Stimulated activated effector memory CD8-positive, alpha-beta T cell treated with anti-CD3 and anti-CD28 coated beads, Interleukin-12 subunit alpha, Interleukin-12 subunit beta, amount 100 ng/mL, for 72 hours (primary cell): ENCODE measurements at regions not wholly inside any gene's neighbourhood (a gene's known extent, or its start where the extent isn't known, plus 50 kb on each side); places are given as distances from the start of the nearest gene placed in this dataset.
A peak's percentile ranks its signal among the peaks of the same experiment; 100 is the strongest.

Experiments used
- ATAC-seq: fragments of 150-1000 bp; cut with Tn5 transposase; 2 replicates; pipeline ENCODE4 v1.10.0; 2021
- DNase-seq, 2 donors: peaks; one replicate each; pipeline ENCODE4 v3.0.0; 2021 to 2022; ENCODE audit warnings: low spot score in 2 of 2
- H3K27ac Mint-ChIP-seq: one replicate; pipeline ENCODE4 v1.8.0; 2022; ENCODE audit warnings: mild to moderate bottlenecking, mixed read lengths
- H3K36me3 Mint-ChIP-seq: one replicate; pipeline ENCODE4 v1.8.0; 2022; ENCODE audit warnings: mild to moderate bottlenecking, mixed read lengths
- H3K4me1 Mint-ChIP-seq: one replicate; pipeline ENCODE4 v1.8.0; 2022; ENCODE audit warnings: mixed read lengths
- H3K4me3 Mint-ChIP-seq: one replicate; pipeline ENCODE4 v1.8.0; 2022; ENCODE audit warnings: mild to moderate bottlenecking, mixed read lengths
- H3K9me3 Mint-ChIP-seq: one replicate; pipeline ENCODE4 v1.8.0; 2022; ENCODE audit warnings: mixed read lengths

DNA sequence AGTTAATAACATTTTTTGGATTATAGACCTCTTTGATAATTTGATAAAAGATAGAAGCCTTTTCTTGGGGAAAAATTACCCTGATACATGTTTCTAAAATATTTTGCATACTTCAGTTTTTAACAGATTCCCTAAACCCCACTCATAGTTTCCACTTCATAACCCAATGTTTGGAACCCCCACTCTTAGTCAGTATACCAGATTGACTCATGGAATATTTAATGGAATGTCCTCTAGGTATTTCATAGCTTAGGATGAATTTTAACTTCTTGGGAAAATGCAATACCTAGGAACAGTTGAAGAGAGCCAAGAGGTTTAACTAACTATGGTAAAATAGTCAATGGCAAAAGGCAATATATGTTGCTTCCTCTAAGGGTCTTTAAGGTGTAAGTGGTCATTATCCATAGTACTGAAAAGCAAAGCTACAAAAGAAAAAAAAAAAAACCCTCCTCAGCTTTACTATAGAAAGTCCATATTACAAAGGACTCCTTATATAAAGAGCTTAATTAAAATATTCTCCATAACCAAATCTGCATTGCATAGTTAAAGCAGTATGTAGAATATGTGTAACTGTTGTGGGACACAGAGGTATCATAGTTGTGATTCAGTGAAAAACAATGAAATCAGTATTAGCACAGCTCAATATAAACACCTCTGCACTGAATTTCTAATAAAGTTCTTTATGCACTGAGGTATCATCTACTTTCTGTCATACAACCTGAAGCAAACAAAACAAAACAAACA lies 159.9 kb downstream of the PCDH7 start:
- Mint-ChIP-seq H3K9me3 (peaks cover 15% of the 10 kb centered on the region), H3K4me3 (no peak overlapping the region), H3K4me1 (no peaks in the 10 kb centered on the region), H3K27ac (no peak overlapping the region), H3K36me3 (no peaks in the 10 kb centered on the region)
- no peak for DNase-seq
- no peak for ATAC-seq

- Mint-ChIP-seq H3K36me3 (no peaks in the 10 kb centered on the region), H3K9me3 (peaks cover 9% of the 10 kb centered on the region), H3K27ac (no peak overlapping the region), H3K4me1 (no peaks in the 10 kb centered on the region), H3K4me3 (no peak overlapping the region)
- DNase-seq, result no peak
- ATAC-seq, result no peak
These were observed 161.8 kb downstream of the PCDH7 start for GRCh38 chr4:30881985-30882384.

DNA sequence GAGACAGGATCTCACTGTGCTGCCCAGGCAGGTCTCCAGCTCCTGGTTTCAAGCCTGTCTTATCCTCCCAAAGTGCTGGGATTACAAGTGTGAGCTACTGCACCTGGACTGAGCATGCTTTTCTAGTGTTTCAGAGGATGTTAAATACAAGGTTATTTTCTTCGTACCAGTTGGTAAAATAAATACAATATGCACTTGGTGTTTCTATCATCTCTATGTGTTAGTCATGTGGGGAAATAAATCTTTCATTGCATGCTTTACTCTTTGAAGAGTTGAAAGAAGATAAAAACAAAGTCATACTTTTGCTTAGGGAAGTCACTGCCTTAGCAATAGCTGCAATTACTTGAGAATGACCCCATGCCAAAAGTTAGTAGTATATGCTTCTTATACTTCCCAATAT lies 162.3 kb downstream of the PCDH7 start:
- ATAC-seq (no peak), DNase-seq (no peak)
- H3K27ac Mint-ChIP-seq, result no peak overlapping the region
- peaks cover 7% of the 10 kb centered on the region for H3K9me3 Mint-ChIP-seq
- H3K4me3 Mint-ChIP-seq, result no peak overlapping the region
- H3K36me3 Mint-ChIP-seq, result no peaks in the 10 kb centered on the region
- no peaks in the 10 kb centered on the region for H3K4me1 Mint-ChIP-seq

- H3K36me3 Mint-ChIP-seq, result no peaks in the 10 kb centered on the region
- no peaks in the 10 kb centered on the region for H3K4me1 Mint-ChIP-seq
- ATAC-seq (peak; percentile 13), DNase-seq (no peak)
- no peak overlapping the region for H3K4me3 Mint-ChIP-seq
- H3K27ac Mint-ChIP-seq, result no peak overlapping the region
- peaks cover 7% of the 10 kb centered on the region for H3K9me3 Mint-ChIP-seq
These were observed 163.0 kb downstream of the PCDH7 start for GRCh38 chr4:30882995-30883675.

- H3K27ac Mint-ChIP-seq, result no peak overlapping the region
- no peak for ATAC-seq
- H3K36me3 Mint-ChIP-seq, result no peaks in the 10 kb centered on the region
- H3K9me3 Mint-ChIP-seq, result peaks cover 9% of the 10 kb centered on the region
- DNase-seq, result no peak
- H3K4me1 Mint-ChIP-seq, result no peaks in the 10 kb centered on the region
- H3K4me3 Mint-ChIP-seq, result no peak overlapping the region
These were observed 181.6 kb downstream of the PCDH7 start for GRCh38 chr4:30901461-30902451.

DNA sequence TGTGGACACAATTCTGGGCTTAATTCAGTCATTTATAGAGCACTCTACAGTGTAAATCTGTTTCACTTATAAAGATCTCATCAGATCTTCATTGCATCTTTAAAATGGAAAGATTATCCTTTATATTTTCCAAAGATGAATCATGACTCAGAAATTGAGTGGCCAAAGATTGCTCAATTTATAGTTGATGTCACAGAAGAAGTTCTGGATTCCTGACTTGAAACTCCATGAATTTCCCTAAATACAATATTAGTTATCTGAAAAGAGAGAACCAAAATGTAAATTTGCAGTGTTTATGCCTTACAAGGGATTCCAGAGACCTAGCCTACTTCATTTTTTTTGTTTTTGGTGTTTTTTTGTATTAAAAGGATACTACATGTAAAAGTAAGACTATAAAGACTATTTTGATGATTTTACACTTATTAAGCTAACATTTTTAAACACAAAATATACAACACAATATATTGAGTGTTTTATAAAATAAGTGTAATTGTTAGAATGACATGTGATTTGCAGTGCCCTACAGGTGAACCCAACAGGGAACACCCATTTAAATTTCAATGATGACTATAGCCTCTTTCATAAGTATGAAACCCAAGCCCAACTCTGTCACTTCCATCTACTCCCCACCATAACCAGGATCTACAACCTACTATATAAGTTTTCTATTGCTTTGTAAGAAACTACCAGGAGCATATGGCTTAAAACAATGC lies 183.5 kb downstream of the PCDH7 start:
- Mint-ChIP-seq H3K36me3 (no peaks in the 10 kb centered on the region), H3K27ac (no peak overlapping the region), H3K9me3 (peaks cover 10% of the 10 kb centered on the region), H3K4me1 (no peaks in the 10 kb centered on the region), H3K4me3 (no peak overlapping the region)
- ATAC-seq (no peak), DNase-seq (no peak)

- no peaks in the 10 kb centered on the region for H3K4me1 Mint-ChIP-seq
- no peak overlapping the region for H3K27ac Mint-ChIP-seq
- no peak for ATAC-seq
- no peaks in the 10 kb centered on the region for H3K36me3 Mint-ChIP-seq
- no peak overlapping the region for H3K4me3 Mint-ChIP-seq
- peaks cover 12% of the 10 kb centered on the region for H3K9me3 Mint-ChIP-seq
- no peak for DNase-seq
These were observed 184.0 kb downstream of the PCDH7 start for GRCh38 chr4:30904215-30904555.

DNA sequence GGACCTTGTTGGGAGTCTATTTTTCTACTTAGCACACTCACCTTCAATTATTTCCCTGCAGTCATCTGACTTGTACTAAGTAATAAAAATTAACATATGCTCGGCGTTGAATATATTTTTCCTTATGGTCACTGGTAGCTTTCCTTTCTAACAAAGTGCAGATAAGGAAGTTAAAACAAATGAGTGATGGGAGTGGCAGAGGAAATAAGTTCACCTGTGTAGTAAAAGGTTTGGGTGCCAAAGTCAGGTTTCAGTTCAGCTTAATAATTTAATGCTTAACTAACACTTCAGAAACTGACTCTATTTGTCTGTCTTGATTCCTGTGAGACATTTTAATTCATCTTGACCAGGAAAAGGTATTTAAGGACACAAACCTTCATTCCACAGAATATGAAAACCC lies 184.4 kb downstream of the PCDH7 start:
- Mint-ChIP-seq H3K27ac (no peak overlapping the region), H3K9me3 (peaks cover 12% of the 10 kb centered on the region), H3K4me1 (no peaks in the 10 kb centered on the region), H3K4me3 (no peak overlapping the region), H3K36me3 (no peaks in the 10 kb centered on the region)
- ATAC-seq (no peak), DNase-seq (no peak)

GRCh38 chr4:30912098-30912714 lies 192.0 kb downstream of the PCDH7 start:
- Mint-ChIP-seq H3K4me3 (no peak overlapping the region), H3K36me3 (no peaks in the 10 kb centered on the region), H3K27ac (no peak overlapping the region), H3K4me1 (no peaks in the 10 kb centered on the region), H3K9me3 (peaks cover 18% of the 10 kb centered on the region)
- no peak for ATAC-seq
- no peak for DNase-seq

DNA sequence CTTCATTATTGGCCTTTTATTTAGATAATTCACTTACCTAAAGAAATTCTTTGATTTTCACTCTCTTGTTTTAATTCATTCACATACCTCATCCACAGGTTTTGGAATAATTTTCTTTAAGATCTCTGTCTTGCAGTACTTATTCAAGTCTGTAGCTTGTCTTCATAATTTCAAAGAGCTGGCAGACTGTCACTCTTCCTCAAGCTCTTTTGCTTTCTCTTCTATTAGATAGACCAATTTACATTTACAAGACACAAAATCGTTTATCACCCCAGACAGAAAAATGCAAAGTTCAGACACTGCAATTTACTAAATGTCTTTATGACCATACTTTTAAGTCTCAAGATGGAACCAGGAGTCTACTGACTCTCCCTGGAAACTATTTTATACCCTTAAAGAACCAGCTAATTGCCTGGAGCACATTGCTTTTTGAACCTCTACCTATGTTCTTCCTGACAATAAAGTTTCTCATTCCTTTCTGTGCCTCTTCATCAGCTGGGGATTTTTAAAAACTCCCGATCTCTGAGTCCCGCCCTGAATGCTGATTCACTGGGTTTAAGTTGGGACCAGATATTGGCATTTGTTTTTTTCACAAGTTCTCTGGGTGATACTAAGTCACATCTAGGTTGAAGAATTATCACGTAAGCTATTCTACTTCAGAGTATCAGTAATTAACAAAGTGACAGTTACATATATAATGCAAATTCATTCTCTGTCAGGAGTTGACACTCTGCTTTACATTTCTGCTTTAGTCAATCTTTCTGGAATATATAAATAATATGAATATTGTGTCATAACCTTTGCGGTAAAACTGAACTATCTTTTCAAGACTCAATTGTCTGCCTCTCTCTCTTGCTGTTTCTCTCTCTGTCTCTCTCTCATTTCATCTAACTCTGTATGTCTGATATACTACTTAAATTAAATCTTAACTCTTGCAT lies 196.4 kb downstream of the PCDH7 start:
- H3K4me3 Mint-ChIP-seq, result no peak overlapping the region
- no peaks in the 10 kb centered on the region for H3K4me1 Mint-ChIP-seq
- peaks cover 15% of the 10 kb centered on the region for H3K9me3 Mint-ChIP-seq
- no peak for ATAC-seq
- DNase-seq, result no peak
- no peak overlapping the region for H3K27ac Mint-ChIP-seq
- no peaks in the 10 kb centered on the region for H3K36me3 Mint-ChIP-seq

DNA sequence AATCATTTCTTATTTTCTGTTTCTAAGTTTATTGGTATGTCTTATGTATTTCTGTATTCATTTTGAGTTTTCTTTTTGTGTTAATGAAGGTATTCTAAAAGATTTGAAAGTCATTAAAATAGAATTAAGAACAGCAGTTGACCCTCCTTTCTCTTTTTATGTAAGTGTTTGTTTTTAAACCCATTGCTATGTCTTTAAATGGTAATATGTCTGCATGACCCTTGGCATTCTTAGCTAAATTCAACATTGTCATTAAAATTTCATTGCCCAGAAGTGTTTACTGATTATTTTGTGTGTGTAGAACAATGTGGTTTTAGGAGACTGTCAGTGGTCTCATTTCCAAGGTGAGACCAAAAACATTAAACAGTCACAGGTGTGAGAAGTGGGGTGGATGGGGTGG lies 197.8 kb downstream of the PCDH7 start:
- H3K27ac Mint-ChIP-seq, result no peak overlapping the region
- DNase-seq (no peak), ATAC-seq (no peak)
- no peaks in the 10 kb centered on the region for H3K4me1 Mint-ChIP-seq
- no peaks in the 10 kb centered on the region for H3K36me3 Mint-ChIP-seq
- H3K9me3 Mint-ChIP-seq, result peaks cover 15% of the 10 kb centered on the region
- no peak overlapping the region for H3K4me3 Mint-ChIP-seq

DNA sequence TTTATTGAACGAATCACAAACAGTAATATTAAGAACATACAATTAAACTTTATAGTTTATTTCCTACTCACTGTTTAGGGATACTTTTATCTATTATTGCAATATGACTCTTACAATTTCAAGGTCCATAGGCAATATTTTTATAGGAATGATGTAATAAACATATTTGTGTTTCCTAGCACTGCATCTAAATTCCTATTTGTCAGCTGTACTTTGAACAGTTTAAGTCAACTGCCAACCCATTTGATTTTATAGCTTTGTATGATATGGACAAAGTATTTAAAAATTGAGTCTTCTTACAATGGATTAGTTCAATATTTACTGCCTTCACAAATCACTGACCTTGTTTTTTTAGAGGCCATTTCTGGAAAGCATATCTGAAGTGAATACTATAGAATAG lies 199.3 kb downstream of the PCDH7 start:
- no peaks in the 10 kb centered on the region for H3K4me1 Mint-ChIP-seq
- no peak for ATAC-seq
- peaks cover 11% of the 10 kb centered on the region for H3K9me3 Mint-ChIP-seq
- no peak overlapping the region for H3K4me3 Mint-ChIP-seq
- no peak for DNase-seq
- no peak overlapping the region for H3K27ac Mint-ChIP-seq
- no peaks in the 10 kb centered on the region for H3K36me3 Mint-ChIP-seq

DNA sequence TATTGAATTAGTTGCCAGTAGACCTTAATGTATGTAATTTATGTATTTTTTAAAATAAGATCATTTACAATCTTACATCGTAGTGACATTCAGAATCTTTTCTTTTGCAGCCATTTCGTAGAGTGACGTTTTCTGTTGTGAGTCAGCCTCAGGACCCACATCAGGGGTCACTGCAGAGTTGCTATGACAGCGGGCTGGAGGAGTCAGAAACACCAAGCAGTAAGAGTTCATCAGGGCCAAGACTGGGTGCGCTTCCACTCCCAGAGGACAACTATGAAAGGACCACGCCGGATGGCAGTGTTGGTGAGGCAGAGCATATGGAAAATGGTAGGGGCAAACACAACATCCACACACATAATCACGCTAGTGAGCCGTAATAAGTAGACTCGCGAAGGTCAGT lies 199.9 kb downstream of the PCDH7 start:
- Mint-ChIP-seq H3K9me3 (peaks cover 9% of the 10 kb centered on the region), H3K36me3 (no peaks in the 10 kb centered on the region), H3K4me1 (no peaks in the 10 kb centered on the region), H3K27ac (no peak overlapping the region), H3K4me3 (no peak overlapping the region)
- no peak for DNase-seq
- ATAC-seq, result no peak

DNA sequence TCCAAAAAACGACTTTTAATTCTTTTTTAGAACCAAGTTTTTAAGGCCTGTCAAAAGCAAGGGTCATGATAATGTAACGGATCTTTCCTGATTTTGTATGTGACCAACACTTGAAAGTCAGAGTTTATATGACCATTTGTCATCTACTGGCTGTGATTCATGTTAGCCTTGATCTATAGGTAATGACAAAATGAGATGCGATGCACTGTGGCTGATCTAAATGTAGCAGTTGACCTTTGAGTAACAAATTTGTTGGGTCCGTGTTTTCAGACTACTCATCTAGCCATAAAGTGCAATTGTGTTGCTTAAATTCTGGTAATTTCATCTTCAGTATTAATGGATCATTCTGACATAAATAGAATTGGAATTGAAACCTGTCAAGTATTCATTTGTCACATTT lies 202.5 kb downstream of the PCDH7 start:
- Mint-ChIP-seq H3K4me1 (no peaks in the 10 kb centered on the region), H3K36me3 (no peaks in the 10 kb centered on the region), H3K9me3 (peaks cover 7% of the 10 kb centered on the region), H3K4me3 (no peak overlapping the region), H3K27ac (no peak overlapping the region)
- DNase-seq, result no peak
- no peak for ATAC-seq
